Omental fat pad (tissue), 3 donors: ENCODE measurements at regions not wholly inside any gene's neighbourhood (a gene's known extent, or its start where the extent isn't known, plus 50 kb on each side); places are given as distances from the start of the nearest gene placed in this dataset.
"Not testable (repeated sequence)": the region's sequence is repeated elsewhere in the genome, so short reads cannot be mapped to it uniquely, and the experiment has no call there.

Experiments used
- ATAC-seq: fragments of 150-250 bp; one replicate; pipeline ENCODE4 v1.9.1; 2016; ENCODE audit warnings: mild to moderate bottlenecking, moderate library complexity; ENCODE audit not compliant: low FRiP score
- DNase-seq: peaks from one replicate; pipeline ENCODE4 v3.0.0-alpha.2; 2019; ENCODE audit warnings: low spot score
- CTCF ChIP-seq, 3 donors: fragments of 450-650 bp; IDR thresholded peaks; one replicate each; pipeline ENCODE4 v1.5.1; 2016 to 2017; ENCODE audit warnings: antibody characterized with exemption in 3 of 3, mild to moderate bottlenecking in 3 of 3, moderate library complexity in 2 of 3

DNA sequence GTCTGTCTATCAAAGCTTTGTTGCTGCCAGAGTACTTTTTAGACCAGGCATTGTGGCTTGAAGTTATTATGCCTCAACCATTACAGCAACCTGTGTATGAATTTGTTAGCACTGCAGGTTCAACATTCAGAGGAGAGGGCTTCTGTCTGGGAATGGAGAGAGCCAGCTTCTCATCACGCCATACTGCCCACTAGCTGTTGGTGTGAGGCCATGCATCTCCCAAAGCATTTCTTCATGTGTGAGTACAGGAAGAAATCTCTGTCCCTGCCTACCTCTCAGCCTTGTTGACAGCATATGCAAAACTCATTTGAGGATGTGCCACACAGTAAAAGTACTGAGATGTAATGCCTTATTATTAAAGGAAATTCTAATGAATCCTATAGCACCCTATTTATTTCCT lies 76.9 kb upstream of the PPARGC1A start:
- ATAC-seq, result no peak
- DNase-seq, result no peak
- TF ChIP-seq CTCF (IDR thresholded peaks at IDR 0.05), result no peak

- no peak for ATAC-seq
- no peak for DNase-seq
- no peak for TF ChIP-seq CTCF (IDR thresholded peaks at IDR 0.05)
Measured at GRCh38 chr4:23962462-23962861, 72.6 kb upstream of the PPARGC1A start.

GRCh38 chr4:23961395-23961794 lies 71.5 kb upstream of the PPARGC1A start:
- ATAC-seq, DNase-seq: not testable (repeated sequence)

DNA sequence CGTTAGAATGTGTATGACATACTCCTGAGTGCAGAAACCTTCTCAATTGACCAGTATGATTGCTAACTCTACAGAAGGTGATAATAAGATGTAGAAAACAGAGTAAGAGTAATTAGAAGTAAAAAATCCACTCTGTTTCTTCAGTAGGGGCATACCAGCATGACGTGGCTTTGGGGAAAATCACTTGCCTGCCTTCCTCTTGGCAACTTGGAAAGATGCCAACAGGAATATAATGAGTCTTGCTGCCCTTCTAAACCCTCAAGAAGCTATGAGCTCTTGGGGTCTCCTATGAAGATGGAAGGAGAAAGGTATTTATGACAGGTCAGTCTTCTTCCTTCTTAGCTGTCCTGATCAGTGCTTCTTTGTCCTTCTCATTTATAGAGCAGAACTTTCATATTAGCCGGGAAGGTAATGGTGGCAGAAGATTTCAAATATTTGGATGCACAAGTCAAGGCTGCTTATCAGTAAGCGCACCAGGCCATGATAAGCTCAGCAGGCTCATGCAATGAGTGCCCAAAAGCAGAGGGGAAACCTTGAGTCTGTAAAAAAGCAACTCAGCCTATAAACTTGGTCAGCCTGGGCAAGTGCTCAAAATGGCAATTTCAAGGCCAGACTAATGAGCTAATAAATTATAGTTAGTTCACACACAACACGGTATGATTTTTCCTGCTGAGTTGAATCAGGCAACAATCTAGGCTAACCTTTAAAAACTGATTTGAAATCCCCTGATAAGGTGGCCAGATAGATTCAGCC lies 69.7 kb upstream of the PPARGC1A start:
- DNase-seq, result no peak
- ATAC-seq, result no peak
- TF ChIP-seq CTCF (IDR thresholded peaks at IDR 0.05), result no peak

DNA sequence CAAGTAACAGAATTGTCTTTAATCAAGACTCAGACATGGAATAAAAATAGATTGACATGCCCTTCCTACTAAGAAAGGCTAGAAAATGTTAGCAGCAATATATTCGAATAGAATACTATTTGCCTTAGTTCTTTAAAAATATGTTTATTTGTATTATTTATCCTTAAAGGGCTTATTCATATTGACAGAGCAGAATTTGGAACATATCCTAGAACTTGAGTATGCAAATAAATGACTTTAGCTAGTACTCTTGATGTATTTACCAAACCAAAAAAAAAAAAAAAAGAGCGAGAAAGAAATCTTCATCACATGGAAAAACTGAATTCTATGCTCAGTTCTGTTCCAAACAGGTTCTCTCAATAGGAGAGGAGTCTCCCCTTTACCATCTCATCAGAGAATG lies 68.9 kb upstream of the PPARGC1A start:
- no peak for DNase-seq
- no peak for TF ChIP-seq CTCF (IDR thresholded peaks at IDR 0.05)
- ATAC-seq, result no peak

DNA sequence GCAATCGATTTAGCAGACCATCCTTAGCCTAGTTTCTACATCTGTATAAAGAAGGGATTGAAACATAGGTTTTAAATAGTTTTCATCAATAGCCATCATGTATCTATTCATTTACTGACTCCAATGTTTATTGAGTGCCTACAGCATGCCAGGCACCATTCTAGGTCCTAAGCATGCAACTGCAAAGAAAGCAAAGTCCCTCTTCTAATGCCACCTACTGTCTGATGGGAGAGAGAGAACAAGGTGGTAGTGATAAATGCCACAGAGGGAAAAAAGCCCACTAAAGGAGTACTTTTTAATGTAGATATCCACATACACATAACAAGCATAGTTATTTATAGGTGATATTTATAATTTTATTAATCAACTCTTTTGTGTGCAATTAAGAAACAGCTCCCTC lies 67.6 kb upstream of the PPARGC1A start:
- no peak for TF ChIP-seq CTCF (IDR thresholded peaks at IDR 0.05)
- ATAC-seq (no peak), DNase-seq (no peak)

- no peak for DNase-seq
- no peak for ATAC-seq
- TF ChIP-seq CTCF (IDR thresholded peaks at IDR 0.05), result no peak
Measured at GRCh38 chr4:23956601-23957364, 66.9 kb upstream of the PPARGC1A start.
